A549 (cell line): ENCODE measurements at regions not wholly inside any gene's neighbourhood (a gene's known extent, or its start where the extent isn't known, plus 50 kb on each side); places are given as distances from the start of the nearest gene placed in this dataset.

Source experiments
- ATAC-seq, 2 experiments: fragments of 200-7000 bp in 1 of 2; fragments of >200 bp in 1 of 2; cut with Nextera tagmentation in 1 of 2; cut with Tn5 transposase in 1 of 2; 3 replicates each; pipeline versions ENCODE4 v1.8.0 to v1.9.1; 2018 to 2020; ENCODE audit warnings: mild to moderate bottlenecking in 1 of 2, moderate library complexity in 1 of 2
- CTCF ChIA-PET: fragments of 300-600 bp; sonication (Branson Sonifier 250); formaldehyde crosslinking; extraction: SDS; loops from one replicate; lab custom pipeline; 2021; ENCODE audit warnings: antibody characterized with exemption, inconsistent platforms; lab: Yijun Ruan, JAX
- POLR2A ChIA-PET: fragments of 350-600 bp; formaldehyde crosslinking; extraction: SDS; loops from one replicate; lab custom pipeline; 2021; ENCODE audit warnings: antibody characterized with exemption, inconsistent platforms; lab: Yijun Ruan, JAX
- DNase-seq, 2 experiments: peaks; one replicate each; pipeline versions ENCODE4 v3.0.0 to v3.0.0-alpha.2; 2011 to 2016; ENCODE audit warnings: low read depth in 1 of 2, low spot score in 1 of 2
- FAIRE-seq: peaks from 2 replicates; lab custom pipeline; 2011; peaks lifted over from hg19 to GRCh38; lab: Jason Lieb, UNC
- H3K27ac ChIP-seq, 2 experiments: fragments of >200 bp; sonication (Bioruptor Twin); formaldehyde crosslinking; 3 replicates each; pipeline ENCODE4 v1.5.1; 2016 to 2017
- H3K4me1 ChIP-seq: fragments of >200 bp; sonication (Bioruptor Twin); formaldehyde crosslinking; 3 replicates; pipeline ENCODE4 v1.6.1; 2016
- H3K4me2 ChIP-seq: fragments of >200 bp; sonication (Bioruptor Twin); formaldehyde crosslinking; 3 replicates; pipeline ENCODE4 v1.6.1; 2016
- H3K4me3 ChIP-seq: fragments of >200 bp; sonication (Bioruptor Twin); formaldehyde crosslinking; 3 replicates; pipeline ENCODE4 v1.5.1; 2016
- H3K9me3 ChIP-seq: fragments of >200 bp; sonication (Bioruptor Twin); formaldehyde crosslinking; 3 replicates; pipeline ENCODE4 v1.6.1; 2016
- BHLHE40 ChIP-seq: IDR thresholded peaks from 2 replicates; pipeline ENCODE4 v1.6.1; 2012; ENCODE audit warnings: low read depth, low read length, inconsistent platforms
- CBX2 ChIP-seq: fragments of 200-600 bp; sonication (generic); IDR thresholded peaks from 2 replicates; pipeline ENCODE4 v1.6.1; 2016; ENCODE audit warnings: low read depth, mild to moderate bottlenecking, borderline replicate concordance
- CTCF ChIP-seq: fragments of >200 bp; sonication (Bioruptor Twin); formaldehyde crosslinking; IDR thresholded peaks from 3 replicates; pipeline ENCODE4 v1.5.1; 2016
- EP300 ChIP-seq, 2 experiments: fragments of >200 bp; sonication (Bioruptor Twin); formaldehyde crosslinking; IDR thresholded peaks; 2 replicates in 1 of 2; 3 replicates in 1 of 2; pipeline ENCODE4 v1.6.1; 2016 to 2017
- FOSB ChIP-seq: fragments of 250-450 bp; sonication (Bioruptor Pico); IDR thresholded peaks from 2 replicates; pipeline ENCODE4 v1.5.0; 2020; ENCODE audit warnings: mild to moderate bottlenecking, moderate library complexity
- HOXB5 ChIP-seq: fragments of 250-450 bp; sonication (Bioruptor Pico); IDR thresholded peaks from 2 replicates; pipeline ENCODE4 v1.5.0; 2020; ENCODE audit warnings: mild to moderate bottlenecking, moderate library complexity
- MAFK ChIP-seq: fragments of 450-650 bp; IDR thresholded peaks from 2 replicates; pipeline ENCODE4 v1.6.1; 2014; ENCODE audit not compliant: partially characterized antibody
- MAX ChIP-seq: IDR thresholded peaks from 2 replicates; pipeline ENCODE4 v1.6.1; 2012
- NPAS2 ChIP-seq: fragments of 250-450 bp; sonication (Bioruptor Pico); IDR thresholded peaks from 2 replicates; pipeline ENCODE4 v1.8.0; 2022; ENCODE audit warnings: mild to moderate bottlenecking, moderate library complexity, borderline replicate concordance
- RFX5 ChIP-seq: fragments of 450-650 bp; IDR thresholded peaks from 2 replicates; pipeline ENCODE4 v1.7.1; 2014; ENCODE audit warnings: antibody characterized with exemption, mild to moderate bottlenecking, moderate library complexity
- TFCP2L1 ChIP-seq: fragments of 250-450 bp; sonication (Bioruptor Pico); IDR thresholded peaks from 2 replicates; pipeline ENCODE4 v1.5.0; 2021; ENCODE audit warnings: mild to moderate bottlenecking
- TP53 ChIP-seq: fragments of 250-450 bp; sonication (Bioruptor Pico); IDR thresholded peaks from 2 replicates; pipeline ENCODE4 v1.5.0; 2021; ENCODE audit warnings: mild to moderate bottlenecking, moderate library complexity
- ZSCAN20 ChIP-seq: fragments of 250-450 bp; sonication (Bioruptor Pico); IDR thresholded peaks from 2 replicates; pipeline ENCODE4 v1.8.0; 2022; ENCODE audit warnings: mild to moderate bottlenecking, moderate library complexity
- WGBS: methylation state at CpG from one replicate; pipeline ENCODE4 v1.1.6; 2017; ENCODE audit errors: missing lambda C conversion rate; 5-methylcytosine and 5-hydroxymethylcytosine counted together
- TF ChIP-seq, protein P1 (sequence below): fragments of 250-450 bp; sonication (Bioruptor Pico); IDR thresholded peaks from 2 replicates; pipeline ENCODE4 v1.5.0; 2021; ENCODE audit warnings: mild to moderate bottlenecking, moderate library complexity, borderline replicate concordance
- TF ChIP-seq, protein P2 (sequence below): fragments of 200-600 bp; sonication (generic); IDR thresholded peaks from 2 replicates; pipeline ENCODE4 v1.6.1; 2016; ENCODE audit warnings: antibody characterized with exemption, mild to moderate bottlenecking, moderate library complexity
- TF ChIP-seq, protein P3 (sequence below): fragments of >200 bp; sonication (Bioruptor Twin); formaldehyde crosslinking; IDR thresholded peaks from 3 replicates; pipeline ENCODE4 v1.6.1; 2016

DNA sequence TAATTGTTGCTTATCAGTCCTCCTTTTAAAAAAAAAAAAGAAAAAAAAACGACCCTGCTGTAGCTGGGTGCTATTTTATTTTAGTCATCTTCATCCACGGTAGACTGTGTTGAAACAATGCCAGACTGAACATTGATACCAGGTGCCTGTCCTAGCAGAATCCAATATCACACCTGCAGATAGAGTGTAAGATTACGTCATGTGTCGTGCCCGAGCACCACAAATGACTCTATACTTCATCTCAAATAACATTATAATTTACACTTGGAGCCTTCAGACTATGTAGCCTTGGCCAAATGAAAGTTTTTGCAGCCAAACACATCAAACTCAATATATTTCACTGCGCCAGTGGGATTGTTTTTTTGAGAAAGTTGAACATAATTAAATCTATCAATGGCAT is 410.6 kb downstream of the FGF9 start:
- ATAC-seq (no peak), DNase-seq (no peak), FAIRE-seq (no peak)
- Histone ChIP-seq H3K4me3 (no peak overlapping the region), H3K27ac (no peak overlapping the region), H3K4me1 (no peaks in the 10 kb centered on the region), H3K9me3 (no peaks in the 10 kb centered on the region), H3K4me2 (no peak overlapping the region)
- POLR2A ChIA-PET, result no interaction called here
- CTCF ChIA-PET, result no interaction called here
- TF ChIP-seq, protein P1, sequence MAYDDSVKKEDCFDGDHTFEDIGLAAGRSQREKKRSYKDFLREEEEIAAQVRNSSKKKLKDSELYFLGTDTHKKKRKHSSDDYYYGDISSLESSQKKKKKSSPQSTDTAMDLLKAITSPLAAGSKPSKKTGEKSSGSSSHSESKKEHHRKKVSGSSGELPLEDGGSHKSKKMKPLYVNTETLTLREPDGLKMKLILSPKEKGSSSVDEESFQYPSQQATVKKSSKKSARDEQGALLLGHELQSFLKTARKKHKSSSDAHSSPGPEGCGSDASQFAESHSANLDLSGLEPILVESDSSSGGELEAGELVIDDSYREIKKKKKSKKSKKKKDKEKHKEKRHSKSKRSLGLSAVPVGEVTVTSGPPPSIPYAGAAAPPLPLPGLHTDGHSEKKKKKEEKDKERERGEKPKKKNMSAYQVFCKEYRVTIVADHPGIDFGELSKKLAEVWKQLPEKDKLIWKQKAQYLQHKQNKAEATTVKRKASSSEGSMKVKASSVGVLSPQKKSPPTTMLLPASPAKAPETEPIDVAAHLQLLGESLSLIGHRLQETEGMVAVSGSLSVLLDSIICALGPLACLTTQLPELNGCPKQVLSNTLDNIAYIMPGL (CRISPR knock-in tag), result no peak
- no peak for TF ChIP-seq CBX2
- TF ChIP-seq CTCF, result no peak
- no peak for TF ChIP-seq FOSB
- TF ChIP-seq NPAS2 (CRISPR knock-in tag), result no peak
- TF ChIP-seq HOXB5, result no peak
- no peak for TF ChIP-seq EP300 (IDR thresholded peaks at IDR 0.05)
- no peak for TF ChIP-seq TFCP2L1 (CRISPR knock-in tag)
- no peak for TF ChIP-seq BHLHE40
- TF ChIP-seq, protein P2, sequence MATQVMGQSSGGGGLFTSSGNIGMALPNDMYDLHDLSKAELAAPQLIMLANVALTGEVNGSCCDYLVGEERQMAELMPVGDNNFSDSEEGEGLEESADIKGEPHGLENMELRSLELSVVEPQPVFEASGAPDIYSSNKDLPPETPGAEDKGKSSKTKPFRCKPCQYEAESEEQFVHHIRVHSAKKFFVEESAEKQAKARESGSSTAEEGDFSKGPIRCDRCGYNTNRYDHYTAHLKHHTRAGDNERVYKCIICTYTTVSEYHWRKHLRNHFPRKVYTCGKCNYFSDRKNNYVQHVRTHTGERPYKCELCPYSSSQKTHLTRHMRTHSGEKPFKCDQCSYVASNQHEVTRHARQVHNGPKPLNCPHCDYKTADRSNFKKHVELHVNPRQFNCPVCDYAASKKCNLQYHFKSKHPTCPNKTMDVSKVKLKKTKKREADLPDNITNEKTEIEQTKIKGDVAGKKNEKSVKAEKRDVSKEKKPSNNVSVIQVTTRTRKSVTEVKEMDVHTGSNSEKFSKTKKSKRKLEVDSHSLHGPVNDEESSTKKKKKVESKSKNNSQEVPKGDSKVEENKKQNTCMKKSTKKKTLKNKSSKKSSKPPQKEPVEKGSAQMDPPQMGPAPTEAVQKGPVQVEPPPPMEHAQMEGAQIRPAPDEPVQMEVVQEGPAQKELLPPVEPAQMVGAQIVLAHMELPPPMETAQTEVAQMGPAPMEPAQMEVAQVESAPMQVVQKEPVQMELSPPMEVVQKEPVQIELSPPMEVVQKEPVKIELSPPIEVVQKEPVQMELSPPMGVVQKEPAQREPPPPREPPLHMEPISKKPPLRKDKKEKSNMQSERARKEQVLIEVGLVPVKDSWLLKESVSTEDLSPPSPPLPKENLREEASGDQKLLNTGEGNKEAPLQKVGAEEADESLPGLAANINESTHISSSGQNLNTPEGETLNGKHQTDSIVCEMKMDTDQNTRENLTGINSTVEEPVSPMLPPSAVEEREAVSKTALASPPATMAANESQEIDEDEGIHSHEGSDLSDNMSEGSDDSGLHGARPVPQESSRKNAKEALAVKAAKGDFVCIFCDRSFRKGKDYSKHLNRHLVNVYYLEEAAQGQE, result no peak
- no peak for TF ChIP-seq ZSCAN20 (CRISPR knock-in tag)
- no peak for TF ChIP-seq RFX5
- 42% methylated on average over 6 of the region's 6 CpGs for WGBS

DNA sequence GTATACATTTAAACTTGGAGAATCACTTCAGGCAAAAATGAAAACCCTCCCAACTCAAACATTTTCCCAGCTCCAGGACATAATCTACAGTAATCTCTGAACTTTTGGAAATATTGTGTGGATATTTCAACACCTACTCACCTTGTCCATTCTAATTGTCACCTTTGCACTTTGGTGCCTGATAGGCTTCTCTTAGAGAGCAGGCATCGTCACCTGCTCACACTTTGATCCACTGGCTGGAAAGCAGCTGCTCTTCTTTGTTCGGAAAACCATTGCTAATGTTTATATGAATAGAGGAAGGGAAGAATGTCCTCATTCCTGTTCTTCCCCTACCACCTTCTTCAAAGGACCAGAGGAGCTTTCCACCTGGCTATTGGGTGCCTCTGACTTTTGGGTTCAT is 411.2 kb downstream of the FGF9 start:
- FAIRE-seq, result no peak
- ATAC-seq, result no peak
- Histone ChIP-seq H3K4me3 (no peak overlapping the region), H3K4me1 (no peaks in the 10 kb centered on the region), H3K9me3 (no peaks in the 10 kb centered on the region), H3K4me2 (no peak overlapping the region), H3K27ac (no peak overlapping the region)
- no peak for DNase-seq
- CTCF ChIA-PET, result no interaction called here
- no peak for TF ChIP-seq TP53 (CRISPR knock-in tag)
- TF ChIP-seq, protein P3, sequence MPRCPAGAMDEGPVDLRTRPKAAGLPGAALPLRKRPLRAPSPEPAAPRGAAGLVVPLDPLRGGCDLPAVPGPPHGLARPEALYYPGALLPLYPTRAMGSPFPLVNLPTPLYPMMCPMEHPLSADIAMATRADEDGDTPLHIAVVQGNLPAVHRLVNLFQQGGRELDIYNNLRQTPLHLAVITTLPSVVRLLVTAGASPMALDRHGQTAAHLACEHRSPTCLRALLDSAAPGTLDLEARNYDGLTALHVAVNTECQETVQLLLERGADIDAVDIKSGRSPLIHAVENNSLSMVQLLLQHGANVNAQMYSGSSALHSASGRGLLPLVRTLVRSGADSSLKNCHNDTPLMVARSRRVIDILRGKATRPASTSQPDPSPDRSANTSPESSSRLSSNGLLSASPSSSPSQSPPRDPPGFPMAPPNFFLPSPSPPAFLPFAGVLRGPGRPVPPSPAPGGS, result no peak
- no peak for TF ChIP-seq MAX
- no peak for TF ChIP-seq MAFK
- no peak for TF ChIP-seq NPAS2 (CRISPR knock-in tag)
- POLR2A ChIA-PET, result no interaction called here
- WGBS, result 39% methylated on average over 2 of the region's 2 CpGs
